ENCODE measurements at regions not wholly inside any gene's neighbourhood (a gene's known extent, or its start where the extent isn't known, plus 50 kb on each side); places are given as distances from the start of the nearest gene placed in this dataset.

GRCh38 chr6:14273191-14273590 is 155.6 kb downstream of the CD83 start:
- TF ChIP-seq EZH2phosphoT487 (IDR thresholded peaks at IDR 0.05; ENCODE audit: borderline replicate concordance, low read length): no peak
- no peak for TF ChIP-seq CTCF (IDR thresholded peaks at IDR 0.05; ENCODE audit: low read depth, low read length, poor library complexity, severe bottlenecking)
- Histone ChIP-seq H3F3A (ENCODE audit: control insufficient read depth, insufficient read depth) (peaks cover 12% of the 10 kb centered on the region), H3K27ac (ENCODE audit: low read depth, low read length) (no peak overlapping the region), H3K79me2 (ENCODE audit: control insufficient read depth, low read length) (no peaks in the 10 kb centered on the region), H3K9me2 (replicated peaks; ENCODE audit: control insufficient read depth, low read length) (no peaks in the 10 kb centered on the region), H3K4me2 (ENCODE audit: low read length) (no peak overlapping the region), H3K4me1 (ENCODE audit: control insufficient read depth, low read length) (peaks cover 63% of the 10 kb centered on the region), H3K27me3 (ENCODE audit: control insufficient read depth, low read length) (no peaks in the 10 kb centered on the region), H3K9me3 (ENCODE audit: control insufficient read depth, insufficient read depth, low read length) (peaks cover 10% of the 10 kb centered on the region), H3K4me3 (ENCODE audit: low read length) (no peak overlapping the region), H4K20me1 (ENCODE audit: control insufficient read depth, insufficient read depth, low read depth, low read length) (no peaks in the 10 kb centered on the region), H3K36me3 (ENCODE audit: control insufficient read depth, low read length) (peaks cover 8% of the 10 kb centered on the region; the same call in 1 of the 2 replicates)

- Histone ChIP-seq H3K9me2 (replicated peaks; ENCODE audit: control insufficient read depth, low read length) (no peaks in the 10 kb centered on the region), H3K9me3 (ENCODE audit: control insufficient read depth, insufficient read depth, low read length) (peaks cover 10% of the 10 kb centered on the region), H3K27ac (ENCODE audit: low read depth, low read length) (no peak overlapping the region), H3K4me1 (ENCODE audit: control insufficient read depth, low read length) (peaks cover 63% of the 10 kb centered on the region), H3K27me3 (ENCODE audit: control insufficient read depth, low read length) (no peaks in the 10 kb centered on the region), H3K79me2 (ENCODE audit: control insufficient read depth, low read length) (no peaks in the 10 kb centered on the region), H3K36me3 (ENCODE audit: control insufficient read depth, low read length) (peaks cover 8% of the 10 kb centered on the region; the same call in 1 of the 2 replicates), H4K20me1 (ENCODE audit: control insufficient read depth, insufficient read depth, low read depth, low read length) (no peaks in the 10 kb centered on the region), H3F3A (ENCODE audit: control insufficient read depth, insufficient read depth) (peaks cover 16% of the 10 kb centered on the region), H3K4me2 (ENCODE audit: low read length) (no peak overlapping the region), H3K4me3 (ENCODE audit: low read length) (no peak overlapping the region)
- TF ChIP-seq CTCF (IDR thresholded peaks at IDR 0.05; ENCODE audit: low read depth, low read length, poor library complexity, severe bottlenecking) (no peak), EZH2phosphoT487 (IDR thresholded peaks at IDR 0.05; ENCODE audit: borderline replicate concordance, low read length) (no peak)
These were observed 156.4 kb downstream of the CD83 start for GRCh38 chr6:14274016-14274415.

GRCh38 chr6:14274546-14275492 is 157.2 kb downstream of the CD83 start:
- Histone ChIP-seq H3K4me1 (ENCODE audit: control insufficient read depth, low read length) (peaks cover 63% of the 10 kb centered on the region), H3K4me2 (ENCODE audit: low read length) (peak overlapping the region; percentile 95), H3K27me3 (ENCODE audit: control insufficient read depth, low read length) (no peaks in the 10 kb centered on the region), H3K27ac (ENCODE audit: low read depth, low read length) (peak overlapping the region; percentile 98), H3K9me3 (ENCODE audit: control insufficient read depth, insufficient read depth, low read length) (peaks cover 10% of the 10 kb centered on the region), H3K9me2 (replicated peaks; ENCODE audit: control insufficient read depth, low read length) (no peaks in the 10 kb centered on the region), H3F3A (ENCODE audit: control insufficient read depth, insufficient read depth) (peaks cover 21% of the 10 kb centered on the region), H3K79me2 (ENCODE audit: control insufficient read depth, low read length) (no peaks in the 10 kb centered on the region), H3K4me3 (ENCODE audit: low read length) (no peak overlapping the region), H3K36me3 (ENCODE audit: control insufficient read depth, low read length) (peaks cover 8% of the 10 kb centered on the region; the same call in 1 of the 2 replicates), H4K20me1 (ENCODE audit: control insufficient read depth, insufficient read depth, low read depth, low read length) (no peaks in the 10 kb centered on the region)
- no peak for TF ChIP-seq CTCF (IDR thresholded peaks at IDR 0.05; ENCODE audit: low read depth, low read length, poor library complexity, severe bottlenecking)
- TF ChIP-seq EZH2phosphoT487 (IDR thresholded peaks at IDR 0.05; ENCODE audit: borderline replicate concordance, low read length): no peak
